ENCODE measurements at regions not wholly inside any gene's neighbourhood (a gene's known extent, or its start where the extent isn't known, plus 50 kb on each side); places are given as distances from the start of the nearest gene placed in this dataset.

GRCh38 chr14:101408077-101408831 lies 153.0 kb upstream of the DIO3 start:
- Histone ChIP-seq H3K27ac (ENCODE audit: low read depth, low read length) (peak overlapping the region; percentile 20), H2AFZ (ENCODE audit: low read length) (no peak overlapping the region), H3K79me2 (ENCODE audit: insufficient read depth, low read length) (no peaks in the 10 kb centered on the region), H3K9me3 (ENCODE audit: low read depth, low read length) (no peaks in the 10 kb centered on the region), H3K4me3 (ENCODE audit: insufficient read depth, low read length) (no peak overlapping the region), H3K36me3 (ENCODE audit: insufficient read depth, low read length) (no peaks in the 10 kb centered on the region), H3K27me3 (ENCODE audit: insufficient read depth, low read length) (peaks cover 10% of the 10 kb centered on the region), H3K4me2 (ENCODE audit: insufficient read depth, low read length) (peak overlapping the region; percentile 17), H3K4me1 (ENCODE audit: insufficient read depth, low read length) (peaks cover 31% of the 10 kb centered on the region), H4K20me1 (ENCODE audit: insufficient read depth, low read length) (no peaks in the 10 kb centered on the region)
- TF ChIP-seq, protein P1, sequence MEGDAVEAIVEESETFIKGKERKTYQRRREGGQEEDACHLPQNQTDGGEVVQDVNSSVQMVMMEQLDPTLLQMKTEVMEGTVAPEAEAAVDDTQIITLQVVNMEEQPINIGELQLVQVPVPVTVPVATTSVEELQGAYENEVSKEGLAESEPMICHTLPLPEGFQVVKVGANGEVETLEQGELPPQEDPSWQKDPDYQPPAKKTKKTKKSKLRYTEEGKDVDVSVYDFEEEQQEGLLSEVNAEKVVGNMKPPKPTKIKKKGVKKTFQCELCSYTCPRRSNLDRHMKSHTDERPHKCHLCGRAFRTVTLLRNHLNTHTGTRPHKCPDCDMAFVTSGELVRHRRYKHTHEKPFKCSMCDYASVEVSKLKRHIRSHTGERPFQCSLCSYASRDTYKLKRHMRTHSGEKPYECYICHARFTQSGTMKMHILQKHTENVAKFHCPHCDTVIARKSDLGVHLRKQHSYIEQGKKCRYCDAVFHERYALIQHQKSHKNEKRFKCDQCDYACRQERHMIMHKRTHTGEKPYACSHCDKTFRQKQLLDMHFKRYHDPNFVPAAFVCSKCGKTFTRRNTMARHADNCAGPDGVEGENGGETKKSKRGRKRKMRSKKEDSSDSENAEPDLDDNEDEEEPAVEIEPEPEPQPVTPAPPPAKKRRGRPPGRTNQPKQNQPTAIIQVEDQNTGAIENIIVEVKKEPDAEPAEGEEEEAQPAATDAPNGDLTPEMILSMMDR (IDR thresholded peaks at IDR 0.05; ENCODE audit: extremely low read depth, low read depth, low read length): no peak
- peak; percentile 91 for DNase-seq (ENCODE audit: insufficient read length, low spot score, missing footprints)

DNA sequence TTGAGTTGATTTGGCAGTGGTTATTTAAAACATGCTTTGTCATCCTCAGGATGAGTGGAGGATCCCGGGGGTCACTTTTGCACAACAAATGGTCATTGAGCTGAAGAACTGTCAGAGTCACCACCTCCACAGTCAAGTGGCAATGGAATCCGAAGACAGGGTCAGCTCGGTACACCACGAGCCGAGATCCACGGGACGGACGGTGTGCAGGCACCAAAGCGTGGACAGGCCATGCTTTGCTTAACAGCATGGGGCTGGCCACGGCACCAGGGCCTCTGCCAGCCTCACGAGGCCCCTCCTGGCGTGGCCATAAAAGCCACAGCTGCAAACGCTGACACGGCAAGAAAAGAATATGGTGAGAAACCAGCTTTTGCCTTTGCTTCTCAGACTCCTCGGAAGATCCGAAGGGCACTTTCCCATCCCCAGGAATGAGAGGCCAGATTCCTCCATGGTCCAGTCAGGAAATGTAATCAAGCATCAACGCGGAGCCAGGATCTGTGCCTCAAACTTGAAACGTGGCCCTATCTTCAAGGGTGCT lies 152.2 kb upstream of the DIO3 start:
- H3K9me3 ChIP-seq (ENCODE audit: low read depth, low read length): no peaks in the 10 kb centered on the region
- TF ChIP-seq, protein P1 (IDR thresholded peaks at IDR 0.05; ENCODE audit: extremely low read depth, low read depth, low read length): no peak
- H2AFZ ChIP-seq (ENCODE audit: low read length): peak overlapping the region; percentile 2
- peaks cover 28% of the 10 kb centered on the region for H3K4me1 ChIP-seq (ENCODE audit: insufficient read depth, low read length)
- H3K4me2 ChIP-seq (ENCODE audit: insufficient read depth, low read length): peak overlapping the region; percentile 8
- H3K4me3 ChIP-seq (ENCODE audit: insufficient read depth, low read length): no peak overlapping the region
- peak overlapping the region; percentile 20 for H3K27ac ChIP-seq (ENCODE audit: low read depth, low read length)
- H3K79me2 ChIP-seq (ENCODE audit: insufficient read depth, low read length): no peaks in the 10 kb centered on the region
- H4K20me1 ChIP-seq (ENCODE audit: insufficient read depth, low read length): no peaks in the 10 kb centered on the region
- no peaks in the 10 kb centered on the region for H3K36me3 ChIP-seq (ENCODE audit: insufficient read depth, low read length)
- H3K27me3 ChIP-seq (ENCODE audit: insufficient read depth, low read length): peaks cover 18% of the 10 kb centered on the region
- peak; percentile 79 for DNase-seq (ENCODE audit: insufficient read length, low spot score, missing footprints)

DNA sequence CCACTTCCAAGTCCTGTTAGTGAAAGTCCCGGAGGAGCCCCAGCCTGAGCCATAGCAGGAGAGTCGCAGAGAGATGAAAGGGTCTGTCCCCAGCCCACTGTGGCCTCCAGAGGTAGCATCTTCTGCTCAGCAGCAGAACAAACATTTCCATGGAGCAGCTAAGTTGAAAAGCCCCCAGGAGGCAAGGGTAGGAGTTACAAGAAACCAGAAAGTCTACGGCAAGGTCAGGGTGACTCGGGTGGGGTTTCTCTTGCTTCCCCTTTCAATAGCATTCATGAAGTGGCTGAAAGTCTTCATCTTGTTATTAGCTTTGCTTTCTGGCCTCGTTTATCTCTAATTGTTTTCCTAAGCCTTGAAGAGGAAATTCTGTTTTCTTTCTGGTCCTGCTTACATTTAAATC lies 151.2 kb upstream of the DIO3 start:
- Histone ChIP-seq H3K9me3 (ENCODE audit: low read depth, low read length) (no peaks in the 10 kb centered on the region), H2AFZ (ENCODE audit: low read length) (no peak overlapping the region), H4K20me1 (ENCODE audit: insufficient read depth, low read length) (no peaks in the 10 kb centered on the region), H3K4me2 (ENCODE audit: insufficient read depth, low read length) (no peak overlapping the region), H3K4me1 (ENCODE audit: insufficient read depth, low read length) (peaks cover 25% of the 10 kb centered on the region), H3K27me3 (ENCODE audit: insufficient read depth, low read length) (peaks cover 28% of the 10 kb centered on the region), H3K27ac (ENCODE audit: low read depth, low read length) (no peak overlapping the region), H3K36me3 (ENCODE audit: insufficient read depth, low read length) (no peaks in the 10 kb centered on the region), H3K4me3 (ENCODE audit: insufficient read depth, low read length) (no peak overlapping the region), H3K79me2 (ENCODE audit: insufficient read depth, low read length) (no peaks in the 10 kb centered on the region)
- DNase-seq (ENCODE audit: insufficient read length, low spot score, missing footprints): no peak
- TF ChIP-seq, protein P1 (IDR thresholded peaks at IDR 0.05; ENCODE audit: extremely low read depth, low read depth, low read length): no peak

DNA sequence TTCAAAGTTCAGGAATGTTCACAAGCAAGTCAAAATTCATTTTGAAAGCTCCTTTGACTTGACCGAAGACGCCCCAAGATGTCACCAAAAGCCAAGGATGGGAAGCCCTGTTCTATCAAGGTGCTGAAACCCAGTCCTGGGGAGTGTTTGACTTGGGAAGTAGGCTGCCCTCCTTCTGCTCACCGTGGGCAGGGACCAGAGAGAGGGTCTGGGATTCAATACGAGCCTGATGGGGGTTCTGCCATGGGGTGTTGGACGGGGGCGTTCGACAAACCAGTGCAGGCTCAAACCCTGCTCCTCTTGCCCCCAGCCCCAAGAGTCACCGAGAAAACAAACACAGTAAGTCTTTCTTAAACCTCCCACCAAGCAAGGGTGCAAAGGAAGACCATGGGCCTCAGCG lies 150.1 kb upstream of the DIO3 start:
- Histone ChIP-seq H3K4me2 (ENCODE audit: insufficient read depth, low read length) (no peak overlapping the region), H3K36me3 (ENCODE audit: insufficient read depth, low read length) (no peaks in the 10 kb centered on the region), H4K20me1 (ENCODE audit: insufficient read depth, low read length) (no peaks in the 10 kb centered on the region), H3K4me1 (ENCODE audit: insufficient read depth, low read length) (peaks cover 20% of the 10 kb centered on the region), H3K4me3 (ENCODE audit: insufficient read depth, low read length) (no peak overlapping the region), H2AFZ (ENCODE audit: low read length) (no peak overlapping the region), H3K27me3 (ENCODE audit: insufficient read depth, low read length) (peaks cover 34% of the 10 kb centered on the region), H3K79me2 (ENCODE audit: insufficient read depth, low read length) (no peaks in the 10 kb centered on the region), H3K27ac (ENCODE audit: low read depth, low read length) (no peak overlapping the region), H3K9me3 (ENCODE audit: low read depth, low read length) (no peaks in the 10 kb centered on the region)
- DNase-seq (ENCODE audit: insufficient read length, low spot score, missing footprints): peak; percentile 74
- TF ChIP-seq, protein P1 (IDR thresholded peaks at IDR 0.05; ENCODE audit: extremely low read depth, low read depth, low read length): no peak
